Right ventricle myocardium superior (tissue), 1 donor: ENCODE measurements at regions not wholly inside any gene's neighbourhood (a gene's known extent, or its start where the extent isn't known, plus 50 kb on each side); places are given as distances from the start of the nearest gene placed in this dataset.
A peak's percentile ranks its signal among the peaks of the same experiment; 100 is the strongest.

ENCODE experiments used
- ATAC-seq: fragments of 200-7000 bp; cut with Tn5 transposase; one replicate; pipeline ENCODE4 v1.9.1; 2020; ENCODE audit warnings: mild to moderate bottlenecking; ENCODE audit not compliant: poor library complexity
- DNase-seq: peaks from one replicate; pipeline ENCODE4 v3.0.0-alpha.2; 2020
- intact Hi-C: fragments of 100-400 bp; cut with DNase I; formaldehyde crosslinking; loops from one replicate; pipeline ENCODE4 v1.11.2; 2022
- donor health status: DM: no; HTN: yes; CAD: no; lungs with severe emphysema.

- ATAC-seq (no peak), DNase-seq (no peak)
- intact Hi-C loops: no loop called here
Measured at GRCh38 chr1:238018214-238018613, 127.5 kb upstream of the ZP4 start.

GRCh38 chr1:238006779-238007178 lies 116.1 kb upstream of the ZP4 start:
- ATAC-seq: no peak
- intact Hi-C loops: no loop called here

GRCh38 chr1:238005116-238005515 lies 114.4 kb upstream of the ZP4 start:
- DNase-seq (no peak), ATAC-seq (peak; percentile 34)
- intact Hi-C loops: no loop called here

More at GRCh38 chr1:238006779-238007178, 116.1 kb upstream of the ZP4 start:
- DNase-seq: no peak

DNA sequence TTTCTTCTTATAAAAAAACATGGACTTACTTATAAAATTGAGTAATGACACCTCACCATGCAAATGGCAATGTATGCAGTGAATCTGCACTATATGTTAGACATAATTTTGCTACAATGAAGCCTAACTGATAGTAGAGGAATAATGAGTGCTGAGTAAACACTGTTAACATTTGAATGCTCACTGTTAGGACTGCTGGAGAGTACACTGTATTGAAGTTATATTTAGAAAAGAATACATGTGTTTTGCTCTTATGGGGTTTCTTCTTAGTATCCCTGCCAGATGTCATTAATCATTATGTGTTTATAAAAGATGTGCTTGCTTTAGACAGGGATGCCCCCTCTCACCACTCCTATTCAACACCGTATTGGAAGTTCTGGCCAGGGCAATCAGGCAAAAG lies 111.1 kb upstream of the ZP4 start:
- intact Hi-C loops: no loop called here
- no peak for ATAC-seq
- DNase-seq: no peak

GRCh38 chr1:237999426-238000052 lies 108.8 kb upstream of the ZP4 start:
- intact Hi-C loops: no loop called here
- DNase-seq: no peak
- no peak for ATAC-seq

GRCh38 chr1:237998581-237998980 lies 107.9 kb upstream of the ZP4 start:
- no peak for ATAC-seq

GRCh38 chr1:237983496-237983895 lies 92.8 kb upstream of the ZP4 start:
- DNase-seq (no peak), ATAC-seq (no peak)
- intact Hi-C loops: no loop called here

More at GRCh38 chr1:237998581-237998980, 107.9 kb upstream of the ZP4 start:
- intact Hi-C loops: no loop called here
- DNase-seq: no peak

GRCh38 chr1:237981223-237981622 lies 90.5 kb upstream of the ZP4 start:
- DNase-seq: no peak
- no peak for ATAC-seq
- intact Hi-C loops: no loop called here

- no peak for DNase-seq
- intact Hi-C loops: no loop called here
Measured at GRCh38 chr1:237976331-237976730, 85.6 kb upstream of the ZP4 start.

DNA sequence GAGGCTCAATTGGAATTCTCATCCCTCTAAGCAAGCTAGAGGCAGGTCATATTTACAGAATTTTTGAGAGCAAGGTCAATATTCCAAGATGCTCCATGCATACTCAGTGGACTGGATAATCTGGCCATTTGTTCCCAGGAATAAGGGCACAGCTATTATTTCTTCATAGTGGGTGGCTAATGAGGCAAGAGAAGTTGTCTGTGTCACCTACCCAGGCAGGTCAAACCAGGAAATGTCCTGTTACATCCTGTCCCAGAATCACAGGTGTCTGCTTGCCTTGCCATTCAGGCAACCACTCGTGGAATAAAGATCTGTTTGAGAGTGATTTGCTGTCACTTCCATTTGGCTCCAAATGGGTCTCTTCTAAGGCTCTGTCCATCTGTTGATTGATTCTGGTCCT lies 85.2 kb upstream of the ZP4 start:
- no peak for DNase-seq
- no peak for ATAC-seq
- intact Hi-C loops: no loop called here

More at GRCh38 chr1:237976331-237976730, 85.6 kb upstream of the ZP4 start:
- no peak for ATAC-seq

- ATAC-seq (no peak), DNase-seq (no peak)
- intact Hi-C loops: no loop called here
Measured at GRCh38 chr1:237975376-237975775, 84.7 kb upstream of the ZP4 start.

GRCh38 chr1:237972186-237972585 lies 81.5 kb upstream of the ZP4 start:
- intact Hi-C loops: no loop called here
- DNase-seq (no peak), ATAC-seq (no peak)

GRCh38 chr1:237962985-237963384 lies 72.3 kb upstream of the ZP4 start:
- DNase-seq (no peak), ATAC-seq (no peak)
- intact Hi-C loops: no loop called here

DNA sequence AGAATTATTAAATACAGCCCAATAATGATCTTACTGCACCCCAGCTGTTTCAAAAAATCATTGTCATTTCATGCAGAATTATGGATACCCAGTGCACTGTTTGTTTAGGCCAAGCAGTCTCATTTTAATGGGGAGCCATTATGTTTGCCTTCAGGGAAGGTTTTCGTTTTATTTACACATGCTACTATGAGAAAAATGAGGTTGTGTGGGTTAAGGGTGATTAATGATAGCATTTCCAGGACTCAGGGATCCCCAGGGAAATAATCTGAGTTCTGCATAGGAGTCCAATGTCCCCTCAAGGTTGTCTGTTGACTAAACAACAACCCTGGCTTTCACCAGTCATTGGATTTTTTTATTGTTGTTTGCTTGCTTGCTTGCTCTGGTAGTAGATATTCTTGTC lies 71.0 kb upstream of the ZP4 start:
- intact Hi-C loops: no loop called here
- DNase-seq (no peak), ATAC-seq (no peak)

- intact Hi-C loops: no loop called here
- no peak for DNase-seq
- ATAC-seq: no peak
Measured at GRCh38 chr1:237959838-237960237, 69.1 kb upstream of the ZP4 start.

DNA sequence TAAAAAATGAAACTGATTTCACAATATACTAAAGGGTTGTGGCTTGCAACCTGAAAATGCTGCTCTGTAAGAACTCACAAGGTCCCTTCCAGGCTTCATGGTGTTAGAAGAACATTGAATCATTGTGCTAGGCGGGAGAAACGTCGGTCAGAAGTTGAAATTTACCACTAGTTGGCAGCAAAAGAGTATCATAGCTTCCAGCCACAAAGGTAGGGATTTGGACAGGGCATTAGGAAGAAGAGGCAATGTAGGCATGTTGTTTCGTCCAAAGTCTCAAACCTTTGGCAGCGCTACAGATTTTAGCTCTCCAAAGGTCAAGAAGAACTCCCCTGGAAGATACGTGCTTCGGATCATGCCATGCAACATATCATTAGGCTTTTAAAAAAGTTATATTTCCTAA lies 62.5 kb upstream of the ZP4 start:
- no peak for DNase-seq
- no peak for ATAC-seq
- intact Hi-C loops: no loop called here
